H1 (cell line): ENCODE measurements at regions not wholly inside any gene's neighbourhood (a gene's known extent, or its start where the extent isn't known, plus 50 kb on each side); places are given as distances from the start of the nearest gene placed in this dataset.

Experiments
- CTCF ChIA-PET: fragments of 300-600 bp; sonication (Branson Sonifier 250); formaldehyde crosslinking; loops from one replicate; lab custom pipeline; 2021; ENCODE audit not compliant: partially characterized antibody; lab: Charles Lee
- POLR2A ChIA-PET: fragments of 300-600 bp; sonication (Branson Sonifier 250); formaldehyde crosslinking; loops from one replicate; lab custom pipeline; 2021; ENCODE audit warnings: inconsistent platforms; ENCODE audit not compliant: partially characterized antibody; lab: Charles Lee
- DNase-seq, 2 experiments: peaks; one replicate each; pipeline versions ENCODE4 v3.0.0 to v3.0.0-alpha.2; 2010 to 2022; ENCODE audit warnings: low spot score in 2 of 2, low read depth in 1 of 2, mixed read lengths in 1 of 2
- FAIRE-seq: peaks from 2 replicates; lab custom pipeline; 2011; peaks lifted over from hg19 to GRCh38; lab: Jason Lieb, UNC
- H2AFZ ChIP-seq: 2 replicates; pipeline ENCODE4 v1.8.1; 2012; ENCODE audit warnings: low read length, inconsistent platforms
- H2AK5ac ChIP-seq: 2 replicates; pipeline ENCODE4 v1.6.1; 2013; ENCODE audit warnings: low read depth, low read length
- H2BK120ac ChIP-seq: replicated peaks from 2 replicates; pipeline ENCODE3; 2013; ENCODE audit warnings: low read depth, low read length, inconsistent platforms
- H2BK12ac ChIP-seq: 2 replicates; pipeline ENCODE4 v1.6.1; 2013; ENCODE audit warnings: low read depth, low read length
- H2BK15ac ChIP-seq: 2 replicates; pipeline ENCODE4 v1.6.1; 2013; ENCODE audit warnings: low read length
- H2BK20ac ChIP-seq: 2 replicates; pipeline ENCODE4 v1.6.1; 2013; ENCODE audit warnings: low read length
- H2BK5ac ChIP-seq: 2 replicates; pipeline ENCODE4 v1.6.1; 2013; ENCODE audit warnings: low read depth, low read length
- H3K14ac ChIP-seq: 2 replicates; pipeline ENCODE4 v1.6.1; 2013; ENCODE audit warnings: inconsistent platforms; ENCODE audit not compliant: insufficient read length
- H3K18ac ChIP-seq: 2 replicates; pipeline ENCODE4 v1.6.1; 2013; ENCODE audit warnings: low read length; ENCODE audit errors: extremely low read depth
- H3K23ac ChIP-seq: 2 replicates; pipeline ENCODE4 v1.6.1; 2013; ENCODE audit warnings: inconsistent platforms; ENCODE audit not compliant: insufficient read length
- H3K23me2 ChIP-seq: 2 replicates; pipeline ENCODE4 v1.6.1; 2013; ENCODE audit warnings: low read depth, low read length
- H3K27ac ChIP-seq: 2 replicates; pipeline ENCODE4 v1.6.1; 2011; ENCODE audit warnings: low read depth, low read length, inconsistent platforms
- H3K27me3 ChIP-seq, 4 experiments: replicated peaks in 1 of 4; 1 replicate in 1 of 4; 2 replicates in 3 of 4; pipeline versions ENCODE4 v1.6.1 to v1.8.1; 2011 to 2013; ENCODE audit warnings: low read length in 3 of 4, mild to moderate bottlenecking in 3 of 4, inconsistent platforms in 2 of 4, mixed read lengths in 2 of 4, moderate library complexity in 1 of 4; ENCODE audit not compliant: control insufficient read depth in 3 of 4, insufficient read depth in 3 of 4; ENCODE audit errors: extremely low read depth in 1 of 4
- H3K36me3 ChIP-seq, 4 experiments: 2 replicates each; pipeline versions ENCODE4 v1.6.1 to v1.8.1; 2011 to 2013; ENCODE audit warnings: mild to moderate bottlenecking in 4 of 4, low read length in 3 of 4, moderate library complexity in 2 of 4, control low read depth in 1 of 4, inconsistent platforms in 1 of 4; ENCODE audit not compliant: insufficient read depth in 4 of 4, control insufficient read depth in 2 of 4
- H3K4ac ChIP-seq: replicated peaks from 2 replicates; pipeline ENCODE3; 2013; ENCODE audit warnings: low read length, low read depth, mixed read lengths, inconsistent platforms; ENCODE audit not compliant: insufficient read length
- H3K4me1 ChIP-seq, 4 experiments: replicated peaks in 1 of 4; 1 replicate in 1 of 4; 2 replicates in 3 of 4; pipeline versions ENCODE4 v1.6.1 to v1.8.1; 2011 to 2013; ENCODE audit warnings: low read length in 3 of 4, inconsistent platforms in 2 of 4, mixed read lengths in 1 of 4; ENCODE audit not compliant: insufficient read depth in 4 of 4, control insufficient read depth in 3 of 4
- H3K4me2 ChIP-seq, 2 experiments: 2 replicates each; pipeline versions ENCODE4 v1.6.1 to v1.8.1; 2011 to 2013; ENCODE audit warnings: low read depth in 2 of 2, low read length in 2 of 2, control low read depth in 1 of 2, inconsistent platforms in 1 of 2, mild to moderate bottlenecking in 1 of 2; ENCODE audit not compliant: insufficient read depth in 1 of 2
- H3K4me3 ChIP-seq, 4 experiments: fragments of 200-600, 300-600 bp in 1 of 4; sonication (generic), shearing (Covaris generic), sonication (Bioruptor Twin) in 1 of 4; 2 replicates each; pipeline versions ENCODE4 v1.5.1 to v1.8.1; 2011 to 2016; ENCODE audit warnings: low read length in 4 of 4, low read depth in 3 of 4, control low read depth in 2 of 4, inconsistent platforms in 2 of 4, mild to moderate bottlenecking in 2 of 4, mixed read lengths in 1 of 4, moderate library complexity in 1 of 4; ENCODE audit not compliant: insufficient read depth in 2 of 4; ENCODE audit errors: extremely low read depth in 1 of 4
- H3K56ac ChIP-seq: replicated peaks from 2 replicates; pipeline ENCODE3; 2013; ENCODE audit warnings: low read depth, mild to moderate bottlenecking, mixed read lengths, low read length, inconsistent platforms; ENCODE audit not compliant: insufficient read length
- H3K79me1 ChIP-seq: 2 replicates; pipeline ENCODE4 v1.6.1; 2013; ENCODE audit warnings: low read depth, low read length, control low read depth
- H3K79me2 ChIP-seq, 2 experiments: 2 replicates each; pipeline versions ENCODE4 v1.6.1 to v1.8.1; 2012 to 2013; ENCODE audit warnings: low read length in 2 of 2, mild to moderate bottlenecking in 2 of 2, inconsistent platforms in 1 of 2; ENCODE audit not compliant: insufficient read depth in 2 of 2, control insufficient read depth in 1 of 2
- H3K9ac ChIP-seq, 4 experiments: replicated peaks in 1 of 4; 1 replicate in 1 of 4; 2 replicates in 3 of 4; pipeline versions ENCODE4 v1.6.1 to v1.8.1; 2011 to 2013; ENCODE audit warnings: low read depth in 3 of 4, low read length in 3 of 4, control low read depth in 2 of 4, mild to moderate bottlenecking in 2 of 4, moderate library complexity in 2 of 4, inconsistent platforms in 1 of 4; ENCODE audit errors: extremely low read depth in 1 of 4
- H3K9me3 ChIP-seq, 2 experiments: 2 replicates each; pipeline versions ENCODE4 v1.6.1 to v1.8.1; 2012 to 2013; ENCODE audit warnings: mild to moderate bottlenecking in 2 of 2, moderate library complexity in 2 of 2, control low read depth in 1 of 2, inconsistent platforms in 1 of 2, low read depth in 1 of 2, low read length in 1 of 2, mixed read lengths in 1 of 2; ENCODE audit not compliant: insufficient read depth in 2 of 2
- H4K20me1 ChIP-seq, 2 experiments: replicated peaks in 1 of 2; 2 replicates each; pipeline versions ENCODE3 to v1.8.1; 2011 to 2013; ENCODE audit warnings: inconsistent platforms in 2 of 2, low read length in 2 of 2, mild to moderate bottlenecking in 1 of 2; ENCODE audit not compliant: insufficient read depth in 2 of 2, control insufficient read depth in 1 of 2
- H4K5ac ChIP-seq: 2 replicates; pipeline ENCODE4 v1.6.1; 2013; ENCODE audit warnings: low read length, low read depth, mixed read lengths, inconsistent platforms; ENCODE audit not compliant: insufficient read length
- H4K8ac ChIP-seq: 2 replicates; pipeline ENCODE4 v1.8.0; 2013; ENCODE audit warnings: mild to moderate bottlenecking, moderate library complexity, low read length, inconsistent platforms; ENCODE audit not compliant: insufficient read depth; ENCODE audit errors: extremely low read depth
- H4K91ac ChIP-seq: replicated peaks from 2 replicates; pipeline ENCODE3; 2013; ENCODE audit warnings: low read length, mixed read lengths, inconsistent platforms; ENCODE audit not compliant: insufficient read length
- ASH2L ChIP-seq: fragments of 200-600, 300-600 bp; sonication (generic); IDR thresholded peaks from one replicate; pipeline ENCODE4 v1.7.1; 2017; ENCODE audit warnings: low read length
- CHD2 ChIP-seq: IDR thresholded peaks from 2 replicates; pipeline ENCODE4 v1.6.1; 2012; ENCODE audit warnings: low read length, improper control_type of control experiment
- EP300 ChIP-seq, 2 experiments: IDR thresholded peaks; 1 replicate in 1 of 2; 2 replicates in 1 of 2; pipeline ENCODE4 v1.6.1; 2011 to 2012; ENCODE audit warnings: low read depth in 2 of 2, low read length in 2 of 2, mild to moderate bottlenecking in 2 of 2, borderline replicate concordance in 1 of 2, inconsistent platforms in 1 of 2, moderate library complexity in 1 of 2
- FOSL1 ChIP-seq: IDR thresholded peaks from 2 replicates; pipeline ENCODE4 v1.6.1; 2011; ENCODE audit warnings: mild to moderate bottlenecking, low read depth, low read length, moderate library complexity; ENCODE audit not compliant: insufficient read depth
- GTF2F1 ChIP-seq: IDR thresholded peaks from 2 replicates; pipeline ENCODE4 v1.6.1; 2012; ENCODE audit warnings: low read depth, low read length, improper control_type of control experiment, borderline replicate concordance
- JUN ChIP-seq: IDR thresholded peaks from 2 replicates; pipeline ENCODE4 v1.6.1; 2011; ENCODE audit warnings: low read depth, mild to moderate bottlenecking, improper control_type of control experiment, low read length
- POLR2A ChIP-seq, 2 experiments: IDR thresholded peaks; 1 replicate in 1 of 2; 2 replicates in 1 of 2; pipeline ENCODE4 v1.6.1; 2011; ENCODE audit warnings: low read depth in 2 of 2, low read length in 2 of 2, mild to moderate bottlenecking in 2 of 2; ENCODE audit errors: control extremely low read depth in 1 of 2
- RBBP5 ChIP-seq: IDR thresholded peaks from 2 replicates; pipeline ENCODE4 v1.7.1; 2012; ENCODE audit warnings: low read depth, mild to moderate bottlenecking, inconsistent platforms, low read length, moderate library complexity, borderline replicate concordance
- RNF2 ChIP-seq: fragments of 200-900, 300-1000 bp; sonication (generic); IDR thresholded peaks from 2 replicates; pipeline ENCODE4 v1.7.1; 2016; ENCODE audit warnings: borderline replicate concordance, low read depth, mild to moderate bottlenecking, antibody characterized with exemption, low read length; ENCODE audit not compliant: poor library complexity, severe bottlenecking; ENCODE audit errors: missing control alignments
- RXRA ChIP-seq: IDR thresholded peaks from 2 replicates; pipeline ENCODE4 v1.6.1; 2011; ENCODE audit warnings: low read depth, mild to moderate bottlenecking, low read length, moderate library complexity; ENCODE audit not compliant: insufficient read depth
- TEAD4 ChIP-seq: IDR thresholded peaks from 2 replicates; pipeline ENCODE4 v1.6.1; 2012; ENCODE audit warnings: low read depth, low read length, inconsistent platforms, mixed read lengths
- WGBS, 2 experiments: shearing (Covaris generic) in 1 of 2; methylation state at CpG; one replicate each; pipeline versions ENCODE4 v1.1.6 to v1.1.7; 2013 to 2015; ENCODE audit warnings: low lambda C conversion rate in 2 of 2, mixed read lengths in 2 of 2, inconsistent platforms in 1 of 2, low coverage in 1 of 2, missing lambda C conversion rate in 1 of 2; ENCODE audit not compliant: insufficient replicate concordance in 2 of 2, insufficient coverage in 1 of 2, insufficient read length in 1 of 2; ENCODE audit errors: extremely low coverage in 1 of 2, missing lambda C conversion rate in 1 of 2; 5-methylcytosine and 5-hydroxymethylcytosine counted together

DNA sequence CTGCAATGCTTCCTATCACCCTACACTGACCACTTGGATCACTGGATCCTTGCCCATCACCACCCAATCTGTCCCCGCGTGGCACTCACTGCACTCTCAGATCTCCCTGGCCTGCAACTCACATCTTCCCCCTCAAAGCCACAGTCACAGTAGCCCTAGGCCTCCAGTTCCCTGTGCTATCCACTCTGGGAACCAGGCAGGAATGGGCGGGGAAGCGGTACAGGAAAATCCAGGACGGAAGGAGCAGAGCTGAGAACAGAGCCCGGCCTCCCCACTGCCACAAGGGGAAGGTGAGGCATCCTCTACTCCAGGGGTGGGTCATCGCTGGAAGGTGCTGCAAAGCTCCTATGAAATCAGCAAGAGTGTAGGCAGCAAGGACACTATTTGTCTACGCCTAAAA is 102.6 kb downstream of the ESM1 start:
- Histone ChIP-seq H3K79me2 (no peaks in the 10 kb centered on the region), H2AFZ (peak overlapping the region; percentile 85), H3K27me3 (peaks cover 0 to 22% (median 13%) of the 10 kb centered on the region in 4 experiments; a peak in 6 of 7 replicates), H3K4me2 (peak overlapping the region; percentile 87), H3K23ac (no peak overlapping the region), H4K91ac (no peak overlapping the region), H2BK20ac (no peak overlapping the region), H3K9me3 (peaks cover 15 to 16% of the 10 kb centered on the region in 2 experiments), H3K4me1 (peaks cover 2 to 8% (median 3%) of the 10 kb centered on the region in 4 experiments; a peak in 6 of 7 replicates), H2BK12ac (0 out of 2 replicates have a peak overlapping the region, but pooled peaks have one; percentile 10), H3K23me2 (peaks cover 12% of the 10 kb centered on the region), H4K20me1 (no peaks in the 10 kb centered on the region), H3K4ac (no peak overlapping the region), H3K4me3 (peak overlapping the region in 1 of 4 experiments; percentile 74; a peak in 1 of 8 replicates), H2BK5ac (no peak overlapping the region), H3K56ac (no peak overlapping the region), H3K27ac (no peak overlapping the region), H2AK5ac (no peak overlapping the region), H3K9ac (no peak overlapping the region), H2BK120ac (no peak overlapping the region), H4K5ac (no peak overlapping the region), H3K79me1 (no peaks in the 10 kb centered on the region), H3K36me3 (peaks cover 0 to 10% (median 0%) of the 10 kb centered on the region in 4 experiments; a peak in 1 of 8 replicates), H3K18ac (no peak overlapping the region), H2BK15ac (no peak overlapping the region), H3K14ac (no peak overlapping the region), H4K8ac (peak overlapping the region; percentile 37; the same call in 1 of the 2 replicates)
- DNase-seq (peak in 1 of 2 experiments; percentile 46), FAIRE-seq (no peak)
- ChIA-PET POLR2A (no interaction called here), CTCF (interaction anchor here (1.1 to 2.2 kb wide), 3 partner anchors 12 to 366 kb away, joined by 3 to 7 read pairs (median 3); no protein-coding TSS in a partner anchor)
- 77% methylated on average over 8 of the region's 8 CpGs; no CpG with 5 or more reads in 1 of the 2 experiments for WGBS, 2 experiments
- no peak for TF ChIP-seq EP300 (IDR thresholded peaks at IDR 0.05; ENCODE audit: borderline replicate concordance in 1 of 2, low read depth in 2 of 2, low read length in 2 of 2)
- TF ChIP-seq RNF2 = no peak
- no peak for TF ChIP-seq TEAD4
- no peak for TF ChIP-seq RBBP5
- TF ChIP-seq RXRA = no peak
- no peak for TF ChIP-seq POLR2A (IDR thresholded peaks at IDR 0.05; ENCODE audit: control extremely low read depth in 1 of 2, low read depth in 2 of 2, low read length in 2 of 2)
- no peak for TF ChIP-seq CHD2
- TF ChIP-seq JUN = no peak
- TF ChIP-seq ASH2L = no peak
- TF ChIP-seq FOSL1 = no peak
- no peak for TF ChIP-seq GTF2F1
